ENCODE measurements at regions not wholly inside any gene's neighbourhood (a gene's known extent, or its start where the extent isn't known, plus 50 kb on each side); places are given as distances from the start of the nearest gene placed in this dataset.

DNA sequence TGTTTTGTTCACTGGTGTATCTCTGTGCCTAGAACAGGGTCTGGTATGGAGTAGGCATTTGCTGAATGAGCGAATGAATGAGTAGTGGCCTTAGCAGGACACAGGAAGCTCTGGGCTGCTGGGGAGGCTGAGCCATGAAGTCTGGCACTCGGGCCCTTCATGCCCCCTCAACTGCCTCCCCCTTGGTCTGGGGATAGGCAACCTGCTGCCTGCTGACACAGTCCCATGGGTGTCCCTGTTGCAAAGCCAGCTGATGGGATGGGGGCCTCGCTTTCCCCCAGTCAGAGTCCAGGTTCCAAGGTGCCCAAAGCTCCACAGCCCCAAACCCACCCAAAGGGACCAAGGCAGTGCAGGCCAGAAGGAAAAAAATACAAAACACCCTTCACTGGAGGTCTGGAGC is 107.0 kb upstream of the CASZ1 start:
- Histone ChIP-seq H3K9me3 (no peaks in the 10 kb centered on the region), H3K36me3 (no peaks in the 10 kb centered on the region), H3K27me3 (peaks cover 0 to 33% (median 0%) of the 10 kb centered on the region in 4 donors), H3K4me1 (peaks cover 17 to 67% (median 25%) of the 10 kb centered on the region in 3 donors), H3K27ac (peak overlapping the region in 1 of 4 donors; percentile 44), H3K4me3 (no peak overlapping the region)
- TF ChIP-seq POLR2A (IDR thresholded peaks at IDR 0.05) = no peak
- TF ChIP-seq, protein P1, sequence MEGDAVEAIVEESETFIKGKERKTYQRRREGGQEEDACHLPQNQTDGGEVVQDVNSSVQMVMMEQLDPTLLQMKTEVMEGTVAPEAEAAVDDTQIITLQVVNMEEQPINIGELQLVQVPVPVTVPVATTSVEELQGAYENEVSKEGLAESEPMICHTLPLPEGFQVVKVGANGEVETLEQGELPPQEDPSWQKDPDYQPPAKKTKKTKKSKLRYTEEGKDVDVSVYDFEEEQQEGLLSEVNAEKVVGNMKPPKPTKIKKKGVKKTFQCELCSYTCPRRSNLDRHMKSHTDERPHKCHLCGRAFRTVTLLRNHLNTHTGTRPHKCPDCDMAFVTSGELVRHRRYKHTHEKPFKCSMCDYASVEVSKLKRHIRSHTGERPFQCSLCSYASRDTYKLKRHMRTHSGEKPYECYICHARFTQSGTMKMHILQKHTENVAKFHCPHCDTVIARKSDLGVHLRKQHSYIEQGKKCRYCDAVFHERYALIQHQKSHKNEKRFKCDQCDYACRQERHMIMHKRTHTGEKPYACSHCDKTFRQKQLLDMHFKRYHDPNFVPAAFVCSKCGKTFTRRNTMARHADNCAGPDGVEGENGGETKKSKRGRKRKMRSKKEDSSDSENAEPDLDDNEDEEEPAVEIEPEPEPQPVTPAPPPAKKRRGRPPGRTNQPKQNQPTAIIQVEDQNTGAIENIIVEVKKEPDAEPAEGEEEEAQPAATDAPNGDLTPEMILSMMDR (IDR thresholded peaks at IDR 0.05) = no peak
- intact Hi-C loops (cut with DNase I) = no loop called here
- 80% methylated on average over 1 of the region's 3 CpGs; no CpG with 5 or more reads in 1 of the 2 donors for WGBS, 2 donors
- DNase-seq = no peak

DNA sequence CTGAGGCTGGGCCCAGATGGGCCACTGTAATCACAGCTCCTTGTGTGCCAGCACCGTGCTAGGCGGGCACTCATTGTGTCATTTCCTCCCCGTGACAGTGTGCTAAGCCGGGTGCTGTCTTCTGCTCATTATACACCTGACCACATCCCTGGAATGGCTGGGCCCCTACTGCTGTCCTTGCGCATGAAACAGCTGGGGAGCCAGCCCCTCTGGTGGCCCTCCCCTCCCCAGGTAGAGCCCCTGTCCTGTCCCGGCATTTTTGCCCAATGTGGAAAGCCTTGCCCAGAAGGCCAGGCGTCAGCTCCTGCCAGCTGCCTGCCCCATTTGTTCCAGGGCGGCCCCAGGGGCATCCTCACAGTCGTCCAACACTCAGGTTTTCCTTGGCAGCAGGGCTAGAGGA is 107.4 kb upstream of the CASZ1 start:
- Histone ChIP-seq H3K27me3 (peaks cover 0 to 29% (median 0%) of the 10 kb centered on the region in 4 donors), H3K9me3 (no peaks in the 10 kb centered on the region), H3K27ac (peak overlapping the region in 1 of 4 donors; percentile 44), H3K36me3 (no peaks in the 10 kb centered on the region), H3K4me3 (no peak overlapping the region), H3K4me1 (peaks cover 13 to 63% (median 21%) of the 10 kb centered on the region in 3 donors)
- no peak for DNase-seq
- intact Hi-C loops (cut with DNase I) = no loop called here
- 25 to 29% methylated on average over 2 to 4 of the region's 9 CpGs for WGBS, 2 donors
- TF ChIP-seq POLR2A (IDR thresholded peaks at IDR 0.05) = no peak
- TF ChIP-seq, protein P1 (IDR thresholded peaks at IDR 0.05) = no peak

DNA sequence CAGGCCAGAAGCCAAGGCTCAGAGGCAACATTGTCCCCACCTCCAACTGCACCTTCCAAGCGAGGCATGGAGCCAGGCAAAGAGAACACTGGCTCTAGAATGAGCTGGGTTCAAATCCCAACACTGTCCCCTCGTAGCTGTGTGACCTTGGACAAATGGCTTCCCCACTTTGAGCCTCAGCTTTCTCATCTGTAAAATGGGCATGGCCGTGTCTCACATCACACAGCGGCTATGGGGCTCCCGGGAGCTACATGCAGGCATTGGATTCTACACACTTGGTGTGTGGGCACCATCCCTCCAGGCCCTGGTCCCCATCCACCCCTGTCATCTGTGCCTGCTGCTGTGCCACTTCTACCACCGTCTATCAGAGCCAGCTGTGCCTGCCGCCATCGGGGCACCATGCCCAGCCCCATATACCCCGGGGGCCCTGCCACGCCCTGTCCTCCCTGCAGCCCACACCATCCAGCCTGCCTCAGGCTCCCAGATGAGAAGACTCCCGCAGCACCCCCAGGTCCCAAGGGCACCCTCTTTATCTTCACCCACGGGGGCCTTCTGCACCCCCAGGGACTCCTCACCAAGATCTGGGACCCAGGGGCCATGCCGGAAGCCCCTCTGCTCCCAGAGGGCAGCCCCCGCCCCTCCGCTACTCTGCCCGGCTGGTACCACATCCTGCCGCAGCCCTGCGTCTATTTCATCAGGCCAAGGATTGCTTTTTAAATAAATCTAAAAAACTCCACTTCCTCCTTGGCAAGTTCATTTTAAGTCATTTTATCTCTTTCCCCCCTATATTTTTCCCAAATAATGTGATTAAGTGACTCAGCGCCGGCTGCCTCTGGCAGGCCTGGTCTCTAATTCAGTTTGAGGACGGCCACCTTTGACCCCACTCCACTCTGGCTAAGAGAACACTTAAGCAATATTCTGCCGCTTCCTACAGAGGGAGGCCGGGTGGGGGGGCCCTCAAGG is 107.8 kb upstream of the TARDBP start:
- DNase-seq = no peak
- H3K36me3 ChIP-seq = no peaks in the 10 kb centered on the region
- no peak for TF ChIP-seq POLR2A (IDR thresholded peaks at IDR 0.05)
- TF ChIP-seq, protein P1 (IDR thresholded peaks at IDR 0.05) = no peak
- H3K27ac ChIP-seq = no peak overlapping the region
- H3K4me3 ChIP-seq = no peak overlapping the region
- peaks cover 0 to 21% (median 0%) of the 10 kb centered on the region in 4 donors for H3K27me3 ChIP-seq
- no peaks in the 10 kb centered on the region for H3K9me3 ChIP-seq
- intact Hi-C loops (cut with DNase I) = no loop called here
- 58% methylated on average over 16 to 19 of the region's 23 CpGs for WGBS, 2 donors
- H3K4me1 ChIP-seq = peaks cover 11 to 58% (median 21%) of the 10 kb centered on the region in 3 donors

DNA sequence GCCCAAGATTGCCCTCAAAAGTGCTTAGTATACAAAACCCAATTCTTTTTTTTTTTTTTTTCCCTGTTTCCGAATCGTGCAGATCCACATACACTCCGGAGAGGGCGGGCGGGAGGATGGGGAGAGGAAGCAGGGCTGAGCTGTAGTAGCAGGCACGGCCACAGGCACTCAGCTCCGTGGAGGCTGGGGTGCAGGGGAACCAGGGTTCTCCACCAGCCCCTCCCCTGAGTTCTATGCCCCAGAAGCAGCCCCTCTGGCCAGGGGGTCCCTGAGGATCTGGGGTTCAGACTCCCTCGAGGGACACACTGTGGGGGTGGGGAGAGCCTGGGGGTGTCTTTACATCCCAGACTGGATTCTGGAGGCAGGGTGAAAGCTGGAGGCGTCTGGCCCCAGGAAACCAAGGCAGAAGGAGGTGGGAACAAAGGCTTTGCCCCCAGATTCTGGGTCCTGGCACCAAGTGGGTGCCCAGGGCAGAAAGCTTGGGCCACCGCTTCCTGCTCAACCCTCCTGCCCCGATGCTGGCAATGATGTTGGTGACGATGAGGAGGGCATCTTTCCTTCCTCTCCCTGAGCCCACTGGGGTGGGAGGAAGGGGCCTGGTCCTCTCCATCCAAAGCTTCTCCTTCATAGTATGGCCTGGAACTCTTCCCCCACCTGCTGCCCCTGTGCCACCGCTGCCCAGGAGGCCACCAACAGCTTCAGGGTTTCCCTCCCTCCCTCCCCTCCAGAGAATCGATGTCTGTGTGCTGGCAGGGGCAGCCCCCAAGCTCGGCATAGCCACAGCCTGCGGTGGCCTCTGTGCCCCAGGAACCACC is 106.4 kb upstream of the TARDBP start:
- Histone ChIP-seq H3K4me1 (peaks cover 10 to 55% (median 12%) of the 10 kb centered on the region in 3 donors), H3K27ac (no peak overlapping the region), H3K36me3 (no peaks in the 10 kb centered on the region), H3K4me3 (no peak overlapping the region), H3K27me3 (peaks cover 0 to 10% (median 0%) of the 10 kb centered on the region in 4 donors), H3K9me3 (no peaks in the 10 kb centered on the region)
- intact Hi-C loops (cut with DNase I) = no loop called here
- TF ChIP-seq POLR2A (IDR thresholded peaks at IDR 0.05) = no peak
- TF ChIP-seq, protein P1 (IDR thresholded peaks at IDR 0.05) = no peak
- DNase-seq = no peak
- WGBS, 2 donors = 53 to 80% methylated on average over 2 to 7 of the region's 16 CpGs

All from esophagus squamous epithelium (tissue), 5 donors.